Cardiac fibroblast (primary cell): ENCODE measurements at regions not wholly inside any gene's neighbourhood (a gene's known extent, or its start where the extent isn't known, plus 50 kb on each side); places are given as distances from the start of the nearest gene placed in this dataset.

Source experiments
- DNase-seq, 2 donors: peaks; one replicate each; pipeline versions ENCODE4 v3.0.0 to v3.0.0-alpha.2; 2010; ENCODE audit warnings: low read depth in 2 of 2
- H3K4me3 ChIP-seq, 2 donors: replicated peaks in 1 of 2; 1 replicate in 1 of 2; 2 replicates in 1 of 2; pipeline ENCODE4 v1.5.1; 2011; ENCODE audit warnings: low read depth in 2 of 2, low read length in 2 of 2, mild to moderate bottlenecking in 2 of 2, moderate library complexity in 1 of 2
- CTCF ChIP-seq: IDR thresholded peaks from one replicate; pipeline ENCODE4 v1.5.1; 2011; ENCODE audit warnings: low read depth, mild to moderate bottlenecking, low read length, inconsistent platforms

- no peak overlapping the region for H3K4me3 ChIP-seq
- no peak for TF ChIP-seq CTCF
- no peak for DNase-seq
These were observed 163.5 kb upstream of the ZMIZ1 start for GRCh38 chr10:78905015-78905956.

- no peak for TF ChIP-seq CTCF
- H3K4me3 ChIP-seq: no peak overlapping the region
- no peak for DNase-seq
These were observed 162.8 kb upstream of the ZMIZ1 start for GRCh38 chr10:78905957-78906308.

GRCh38 chr10:78906734-78907390 lies 161.9 kb upstream of the ZMIZ1 start:
- TF ChIP-seq CTCF: no peak
- no peak for DNase-seq
- H3K4me3 ChIP-seq: no peak overlapping the region

GRCh38 chr10:78907551-78908211 lies 161.1 kb upstream of the ZMIZ1 start:
- DNase-seq: no peak
- no peak overlapping the region for H3K4me3 ChIP-seq
- TF ChIP-seq CTCF: no peak

GRCh38 chr10:78909221-78909620 lies 159.5 kb upstream of the ZMIZ1 start:
- DNase-seq: no peak
- TF ChIP-seq CTCF: no peak
- no peak overlapping the region for H3K4me3 ChIP-seq

- no peak for DNase-seq
- H3K4me3 ChIP-seq: no peak overlapping the region
- TF ChIP-seq CTCF: no peak
These were observed 158.7 kb upstream of the ZMIZ1 start for GRCh38 chr10:78910021-78910420.
